DMS79 treated with DMSO at 0.1 percent for 48 hours (cell line): ENCODE measurements at regions not wholly inside any gene's neighbourhood (a gene's known extent, or its start where the extent isn't known, plus 50 kb on each side); places are given as distances from the start of the nearest gene placed in this dataset.
"Not testable (repeated sequence)": the region's sequence is repeated elsewhere in the genome, so short reads cannot be mapped to it uniquely, and the experiment has no call there.

Experiments used
- DNase-seq: peaks from one replicate; lab custom pipeline; 2025; lab: John Stamatoyannopoulos, UW

DNA sequence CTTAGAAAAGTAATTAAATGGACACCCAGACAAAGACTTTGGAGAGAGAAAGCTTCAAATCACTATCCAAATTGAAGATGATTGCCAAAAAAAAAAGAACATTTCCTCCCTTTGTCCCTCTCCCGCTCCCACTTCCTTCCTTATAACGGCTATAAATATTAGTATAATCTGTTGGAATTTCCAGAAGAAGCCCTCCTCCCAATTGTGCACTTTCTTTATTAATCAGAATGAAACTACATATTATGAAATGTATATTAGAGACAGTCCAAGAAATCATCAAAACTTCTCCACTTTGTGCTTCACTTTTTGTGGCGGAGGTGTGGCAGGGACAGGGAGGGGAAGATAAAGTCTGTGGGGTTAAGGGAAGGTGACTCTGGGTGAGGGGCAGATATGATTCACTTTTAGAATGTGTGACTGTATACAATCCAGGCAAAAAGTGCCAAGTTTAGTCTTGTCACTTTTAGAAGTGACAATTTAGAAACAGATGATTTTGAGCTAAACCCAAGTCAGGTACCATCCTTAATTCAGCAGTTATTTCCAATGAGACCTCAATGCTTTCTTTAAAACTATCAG, 195.0 kb upstream of the MARCKS start:
- DNase-seq, result no peak

DNA sequence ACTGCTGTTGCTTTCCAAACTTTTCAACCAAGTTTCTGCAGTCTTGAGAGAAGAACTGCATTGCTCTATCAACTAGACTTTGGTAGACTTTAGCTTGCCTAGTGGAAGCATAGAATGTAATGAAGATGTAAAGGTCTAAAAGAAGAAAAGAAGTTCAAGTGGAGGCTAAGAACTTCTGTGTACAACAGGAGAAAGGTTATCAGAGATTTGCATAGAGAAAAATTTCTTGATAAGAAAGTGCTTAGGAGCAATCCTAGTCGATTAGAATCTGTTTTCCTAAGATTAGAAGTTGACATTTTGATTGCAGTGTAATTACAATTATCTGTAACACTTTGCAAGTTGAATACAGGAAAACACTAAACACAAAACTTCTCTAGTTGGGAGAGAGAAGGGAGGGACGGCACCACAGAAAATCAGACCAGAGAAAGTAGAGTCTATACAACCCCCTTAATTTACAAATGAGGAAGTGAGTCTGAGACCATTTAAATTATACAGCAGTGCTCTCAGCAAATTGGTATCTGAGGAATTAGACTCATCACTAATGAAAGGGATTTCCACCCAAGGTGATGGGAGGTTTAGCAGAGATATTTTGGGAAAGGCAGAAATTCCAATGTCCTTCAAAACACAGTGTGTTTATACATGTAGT, 194.3 kb upstream of the MARCKS start:
- DNase-seq, result no peak

DNA sequence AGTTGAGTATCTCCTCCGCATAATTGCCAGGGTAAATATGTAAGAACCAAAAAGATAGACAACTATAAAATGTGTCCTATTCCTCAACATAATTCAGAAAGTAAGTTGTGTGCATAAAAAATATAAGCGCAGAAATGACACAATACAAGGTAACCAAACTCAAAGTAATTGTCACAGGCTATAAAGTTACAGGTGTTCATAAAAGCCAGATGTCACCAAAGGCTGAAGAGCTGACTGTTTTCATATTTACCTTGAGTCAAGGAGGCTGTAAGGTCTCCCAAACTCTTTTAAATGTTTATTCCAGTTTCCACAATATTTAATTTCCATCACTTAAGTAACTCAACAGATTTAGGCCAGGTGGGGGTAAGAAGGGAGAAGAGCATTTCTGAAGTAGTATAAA, 192.2 kb upstream of the MARCKS start:
- peak; percentile 40 for DNase-seq

GRCh38 chr6:113668641-113669408, 188.3 kb upstream of the MARCKS start:
- DNase-seq, result no peak

GRCh38 chr6:113669606-113670005, 187.5 kb upstream of the MARCKS start:
- no peak for DNase-seq

GRCh38 chr6:113671421-113671820, 185.7 kb upstream of the MARCKS start:
- DNase-seq, result no peak

DNA sequence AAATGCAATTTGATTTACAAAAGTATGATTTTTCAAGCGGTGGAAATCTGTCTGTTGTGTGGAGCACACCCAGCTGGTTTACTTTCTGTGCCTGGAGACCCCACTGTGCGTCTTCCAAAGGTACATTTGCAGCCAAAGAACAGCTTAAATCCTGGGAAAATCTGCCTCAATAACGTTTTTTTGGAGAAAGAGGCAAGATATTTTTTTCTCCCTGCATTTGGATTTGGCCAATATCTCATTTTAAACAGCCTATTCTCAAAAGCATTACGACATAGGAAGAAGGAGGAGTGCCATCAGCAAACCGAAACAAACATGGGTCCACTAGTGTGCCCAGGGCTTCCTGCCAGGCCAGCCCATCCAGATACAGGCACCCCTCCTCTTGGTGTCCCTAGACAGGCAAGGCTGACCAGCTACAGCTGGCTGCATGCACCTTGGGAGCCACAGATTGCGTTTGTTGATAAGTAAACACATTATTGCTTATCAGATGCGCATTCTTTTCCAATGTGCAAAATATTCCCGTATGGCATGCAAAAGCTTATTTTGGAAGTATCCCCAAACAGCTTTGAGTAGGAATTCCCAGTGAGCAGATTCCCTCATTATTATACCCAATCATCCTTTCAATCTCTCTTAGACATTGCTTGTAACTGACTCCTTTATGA, 184.5 kb upstream of the MARCKS start:
- DNase-seq, result peak; percentile 86

GRCh38 chr6:113674075-113674474, 183.1 kb upstream of the MARCKS start:
- DNase-seq, result peak; percentile 96

- DNase-seq, result no peak
Measured at GRCh38 chr6:113676057-113676456, 181.1 kb upstream of the MARCKS start.

DNA sequence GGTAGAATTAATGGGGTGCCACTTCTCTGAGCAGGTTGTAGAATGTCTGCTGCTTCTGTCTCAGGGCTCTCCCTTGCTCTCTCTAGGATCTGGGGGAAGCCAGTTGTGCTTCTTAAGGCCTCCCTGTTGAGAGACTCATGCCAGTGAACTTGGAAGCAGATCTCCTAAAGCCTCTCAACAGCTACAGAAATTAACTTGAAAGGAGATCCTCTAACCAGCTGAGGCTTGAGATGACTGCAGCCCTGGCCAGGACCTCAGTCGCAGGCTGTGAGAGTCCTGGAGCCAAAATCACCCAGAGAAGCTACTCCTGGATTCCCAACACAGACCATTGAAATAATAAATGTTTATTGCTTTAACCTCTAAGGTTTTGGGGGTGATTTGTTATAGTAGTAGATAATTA, 180.2 kb upstream of the MARCKS start:
- DNase-seq, result peak; percentile 63

GRCh38 chr6:113679051-113679450, 178.1 kb upstream of the MARCKS start:
- DNase-seq, result peak; percentile 63

- DNase-seq, result no peak
Measured at GRCh38 chr6:113680301-113680700, 176.8 kb upstream of the MARCKS start.

DNA sequence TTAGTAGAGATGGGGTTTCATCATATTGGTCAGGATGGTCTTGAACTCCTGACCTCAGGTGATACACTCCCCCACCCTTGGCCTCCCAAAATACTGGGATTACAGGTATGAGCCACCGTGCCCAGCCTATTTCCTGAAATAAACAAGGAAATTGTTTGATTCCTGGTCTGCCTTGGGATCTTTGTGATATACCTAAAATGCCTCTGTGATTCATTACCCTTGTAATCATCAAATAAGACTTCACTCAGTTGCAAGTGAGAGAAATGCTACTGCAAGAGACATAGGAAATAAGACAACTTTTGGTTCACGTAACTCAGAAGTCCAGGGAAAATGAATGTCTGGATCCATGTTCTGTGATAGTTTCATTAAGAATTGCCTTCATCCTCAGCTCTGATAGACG, 173.2 kb upstream of the MARCKS start:
- no peak for DNase-seq

DNA sequence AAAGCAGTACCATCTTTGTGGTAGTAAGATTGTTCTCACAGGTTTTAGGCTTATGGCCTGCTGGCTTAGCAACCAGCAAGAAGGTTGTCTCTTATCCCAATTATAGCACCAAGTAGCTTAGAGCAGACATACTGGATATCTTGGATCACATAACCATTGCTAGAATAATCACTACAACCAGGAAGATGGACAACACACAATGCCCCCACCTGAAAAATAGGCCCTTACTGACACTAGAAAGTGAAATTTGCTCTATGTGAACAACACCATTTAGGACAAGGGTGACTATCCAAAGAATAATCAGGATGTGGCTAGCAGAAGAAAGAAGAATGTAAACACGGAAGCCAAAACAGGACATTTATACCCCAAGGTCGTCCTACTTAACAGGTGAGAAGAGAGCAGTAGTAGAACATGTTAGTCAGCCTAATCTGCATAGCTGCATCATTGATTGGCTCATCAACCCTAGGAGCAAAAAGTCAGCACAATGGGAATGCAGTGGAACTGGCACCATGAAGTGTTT, 172.7 kb upstream of the MARCKS start:
- no peak for DNase-seq

DNA sequence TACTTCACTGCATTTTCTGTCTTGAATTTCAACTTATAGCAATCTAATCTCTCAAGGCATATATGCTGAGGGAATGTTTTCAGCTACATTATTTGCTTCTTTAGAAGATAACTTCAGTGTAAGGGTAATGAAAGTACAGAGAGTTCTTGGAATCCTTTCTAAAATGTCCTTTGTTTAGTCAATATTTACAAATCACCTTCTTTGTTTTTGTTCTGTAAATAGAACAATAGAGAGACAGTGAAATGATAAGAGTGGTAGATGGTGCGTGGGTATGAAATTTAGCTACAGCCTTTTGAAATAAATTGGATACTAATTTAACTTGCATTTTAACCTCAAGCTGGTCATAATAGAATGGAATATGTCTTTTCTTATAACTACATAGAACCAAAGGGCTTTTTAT, 171.1 kb upstream of the MARCKS start:
- no peak for DNase-seq

DNA sequence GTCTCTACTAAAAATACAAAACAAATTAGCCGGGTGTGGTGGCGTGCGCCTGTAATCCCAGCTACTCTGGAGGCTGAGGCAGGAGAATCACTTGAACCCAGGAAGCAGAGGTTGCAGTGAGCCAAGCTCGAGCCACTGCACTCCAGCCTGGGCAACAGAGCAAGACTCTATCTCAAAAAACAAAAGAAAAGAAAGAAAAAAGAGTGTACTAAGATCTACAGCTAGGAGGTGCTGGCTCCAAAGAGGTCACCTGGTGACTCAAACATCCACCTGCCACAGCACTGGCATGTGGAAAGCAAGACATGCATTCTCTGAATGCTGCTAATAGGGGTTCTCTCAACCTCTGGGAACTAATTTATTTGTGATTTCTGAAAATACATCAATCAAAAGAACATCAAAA, 167.5 kb upstream of the MARCKS start:
- DNase-seq, result not testable (repeated sequence)

DNA sequence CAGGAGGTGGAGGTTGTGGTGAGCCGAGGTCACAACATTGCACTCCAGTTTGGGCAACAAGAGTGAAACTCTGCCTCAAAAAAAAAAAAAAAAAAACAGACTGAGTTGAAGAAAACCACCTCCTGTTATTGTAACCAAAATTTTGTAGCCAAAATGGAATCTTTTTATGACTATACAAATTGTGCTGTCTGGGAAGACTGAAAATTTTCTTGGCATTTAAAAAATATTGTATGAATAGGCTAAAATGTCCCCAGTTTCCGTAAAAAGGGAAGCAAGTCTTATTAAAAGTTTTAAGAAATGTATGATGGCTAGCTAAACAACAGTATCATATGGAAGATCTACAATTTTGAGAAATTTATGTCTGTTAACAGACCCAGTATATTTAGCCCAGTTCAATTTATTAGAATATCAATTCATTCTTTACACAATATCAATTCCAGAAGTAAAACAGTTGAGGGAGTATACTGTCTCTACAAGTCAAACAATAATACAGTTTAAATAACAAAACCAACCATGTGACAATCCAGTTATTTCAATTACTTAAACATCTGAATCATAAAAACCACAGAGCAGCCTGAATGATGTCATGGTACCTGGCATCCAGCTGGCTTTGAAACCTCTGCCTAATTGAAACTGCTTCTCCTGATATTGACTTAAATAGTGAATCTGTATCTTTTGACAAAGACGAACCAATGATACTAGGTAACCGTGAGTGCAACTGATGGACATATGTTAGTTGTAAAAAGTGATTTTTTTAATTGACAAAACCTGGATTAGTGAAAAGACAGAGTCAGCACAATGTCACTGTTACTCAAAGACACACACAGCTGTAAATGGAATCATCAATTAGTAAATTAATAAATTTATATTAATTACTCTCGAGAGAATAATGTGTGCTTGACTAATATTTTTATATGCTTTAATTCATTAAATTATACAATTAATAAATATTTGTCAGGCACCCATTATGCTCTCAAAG, 166.6 kb upstream of the MARCKS start:
- DNase-seq, result peak; percentile 29

DNA sequence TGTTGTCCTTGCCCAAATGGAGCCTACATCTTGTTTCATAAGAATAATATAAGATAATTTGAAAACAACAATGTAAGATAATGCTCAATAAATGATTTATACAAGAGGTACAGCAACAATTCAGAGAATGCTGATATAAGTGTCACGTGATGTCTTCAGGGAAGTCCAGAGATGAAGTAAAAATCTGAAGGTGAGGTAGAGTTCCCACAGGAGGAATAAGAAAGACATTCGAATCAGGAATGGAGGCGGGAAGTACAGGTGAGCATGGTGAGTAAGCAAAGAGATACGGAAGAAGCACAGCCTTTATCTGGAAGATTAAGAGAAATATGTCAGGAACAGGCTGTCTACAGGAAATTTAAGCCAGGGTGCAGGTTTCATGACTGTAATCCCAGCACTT, 165.9 kb upstream of the MARCKS start:
- DNase-seq, result no peak

GRCh38 chr6:113693851-113694250, 163.3 kb upstream of the MARCKS start:
- DNase-seq, result no peak

GRCh38 chr6:113694278-113695077, 162.7 kb upstream of the MARCKS start:
- no peak for DNase-seq

DNA sequence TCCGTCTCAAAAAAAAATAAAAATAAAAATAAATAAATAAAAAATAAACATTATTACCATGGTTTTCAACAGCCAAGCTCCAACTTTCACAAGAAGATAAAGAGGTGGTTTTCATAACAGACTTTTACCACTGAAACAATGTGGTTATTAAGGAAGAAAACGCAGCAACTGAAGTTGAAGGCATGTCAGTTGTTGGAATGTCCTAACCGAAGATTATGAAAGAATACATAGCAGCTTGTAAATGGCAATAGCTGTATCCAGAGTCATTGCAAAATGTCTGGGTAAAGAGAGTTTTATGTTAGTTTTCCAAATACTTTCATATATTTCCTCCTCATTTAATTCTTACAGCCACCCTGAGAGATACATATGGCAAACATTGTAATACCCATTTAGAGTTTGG, 161.6 kb upstream of the MARCKS start:
- DNase-seq, result no peak
